IMR-90 (cell line): ENCODE measurements at regions not wholly inside any gene's neighbourhood (a gene's known extent, or its start where the extent isn't known, plus 50 kb on each side); places are given as distances from the start of the nearest gene placed in this dataset.

ENCODE experiments used
- CEBPB ChIP-seq: IDR thresholded peaks from 2 replicates; pipeline ENCODE4 v1.6.1; 2012; ENCODE audit warnings: low read depth, low read length, improper control_type of control experiment
- CTCF ChIP-seq: conservative IDR thresholded peaks from 2 replicates; pipeline ENCODE4 v1.5.1; 2012; ENCODE audit warnings: mild to moderate bottlenecking, low read depth, low read length, improper control_type of control experiment
- ELK1 ChIP-seq: fragments of 150-350 bp; IDR thresholded peaks from 2 replicates; pipeline ENCODE4 v1.6.1; 2016; ENCODE audit warnings: low read depth, mild to moderate bottlenecking, low read length, moderate library complexity, borderline replicate concordance
- MAFK ChIP-seq: IDR thresholded peaks from 2 replicates; pipeline ENCODE4 v1.6.1; 2012; ENCODE audit warnings: low read depth, low read length, improper control_type of control experiment
- MXI1 ChIP-seq: IDR thresholded peaks from 2 replicates; pipeline ENCODE4 v1.6.1; 2012; ENCODE audit warnings: low read depth, mild to moderate bottlenecking, low read length, moderate library complexity, borderline replicate concordance
- POLR2A ChIP-seq: IDR thresholded peaks from 2 replicates; pipeline ENCODE4 v1.6.1; 2012; ENCODE audit warnings: mild to moderate bottlenecking, low read depth, low read length
- RAD21 ChIP-seq: IDR thresholded peaks from 2 replicates; pipeline ENCODE4 v1.6.1; 2012; ENCODE audit warnings: low read length, improper control_type of control experiment
- TF ChIP-seq, protein P1 (sequence below): fragments of 150-350 bp; IDR thresholded peaks from 2 replicates; pipeline ENCODE4 v1.6.1; 2017; ENCODE audit warnings: mild to moderate bottlenecking, antibody characterized with exemption, low read length, low read depth

DNA sequence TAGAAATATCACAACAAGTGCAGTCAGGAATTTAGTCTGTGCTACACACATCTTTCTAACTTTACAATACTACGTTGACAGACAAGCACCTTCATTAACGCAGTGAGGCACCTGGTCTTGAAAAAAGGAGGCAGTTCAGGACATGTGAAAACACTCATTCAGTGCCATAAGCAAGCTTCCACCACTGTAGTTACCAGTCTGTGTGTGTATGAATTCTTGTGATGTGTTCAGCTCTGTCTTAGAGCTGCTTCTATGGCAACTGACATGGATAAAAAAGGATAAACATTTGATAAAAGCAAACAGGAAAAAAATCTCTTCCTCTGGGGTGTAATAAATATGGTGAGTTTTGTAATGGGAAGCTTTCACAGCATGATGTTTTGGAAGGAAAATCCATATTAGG, 623.8 kb upstream of the NXPH2 start:
- TF ChIP-seq CTCF (no peak), ELK1 (no peak), POLR2A (no peak), MXI1 (no peak), MAFK (no peak), CEBPB (no peak), RAD21 (no peak)
- TF ChIP-seq, protein P1, sequence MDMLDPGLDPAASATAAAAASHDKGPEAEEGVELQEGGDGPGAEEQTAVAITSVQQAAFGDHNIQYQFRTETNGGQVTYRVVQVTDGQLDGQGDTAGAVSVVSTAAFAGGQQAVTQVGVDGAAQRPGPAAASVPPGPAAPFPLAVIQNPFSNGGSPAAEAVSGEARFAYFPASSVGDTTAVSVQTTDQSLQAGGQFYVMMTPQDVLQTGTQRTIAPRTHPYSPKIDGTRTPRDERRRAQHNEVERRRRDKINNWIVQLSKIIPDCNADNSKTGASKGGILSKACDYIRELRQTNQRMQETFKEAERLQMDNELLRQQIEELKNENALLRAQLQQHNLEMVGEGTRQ = no peak
